GM13977 (cell line): ENCODE measurements at regions not wholly inside any gene's neighbourhood (a gene's known extent, or its start where the extent isn't known, plus 50 kb on each side); places are given as distances from the start of the nearest gene placed in this dataset.

ENCODE experiments used
- DNase-seq: peaks from one replicate; pipeline ENCODE4 v3.0.0; 2012; ENCODE audit warnings: low spot score
- CTCF ChIP-seq: IDR thresholded peaks from 2 replicates; pipeline ENCODE4 v1.5.1; 2012; ENCODE audit warnings: mild to moderate bottlenecking, control low read depth; ENCODE audit not compliant: insufficient read depth; ENCODE audit errors: extremely low read depth, missing control alignments
- in situ Hi-C: fragments of 300-500 bp; cut with MboI; formaldehyde crosslinking; loops from one replicate; pipeline ENCODE4 v1.12.0; 2022; ENCODE audit warnings: low sequenced_read_pairs, low pct_unique_long_range_greater_than_20kb, mixed read lengths, inconsistent platforms; ENCODE audit not compliant: unreplicated experiment

DNA sequence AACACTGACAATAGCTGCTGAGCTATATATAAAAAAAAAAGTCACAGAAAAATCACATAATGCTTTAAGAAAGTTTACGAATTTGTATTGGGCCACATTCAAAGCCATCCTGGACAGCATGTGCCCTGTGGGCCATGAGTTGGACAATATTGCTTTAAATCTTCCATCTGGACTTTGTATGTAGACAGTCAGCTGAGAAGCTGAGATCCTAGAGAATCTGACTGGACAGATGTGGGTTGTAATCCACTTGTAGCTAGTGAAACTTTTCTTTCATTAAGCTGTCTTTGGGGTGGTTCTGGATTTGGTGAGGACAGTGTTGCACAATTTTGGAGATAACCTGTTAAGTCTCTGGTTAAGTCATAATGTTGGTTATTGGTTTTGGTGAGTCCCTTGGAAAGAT is 824.5 kb downstream of the CCSER2 start:
- no peak for TF ChIP-seq CTCF
- DNase-seq, result no peak
- in situ Hi-C loops, result no loop called here

GRCh38 chr10:85157206-85157605 is 828.8 kb downstream of the CCSER2 start:
- no peak for TF ChIP-seq CTCF
- in situ Hi-C loops, result no loop called here
- DNase-seq, result no peak

DNA sequence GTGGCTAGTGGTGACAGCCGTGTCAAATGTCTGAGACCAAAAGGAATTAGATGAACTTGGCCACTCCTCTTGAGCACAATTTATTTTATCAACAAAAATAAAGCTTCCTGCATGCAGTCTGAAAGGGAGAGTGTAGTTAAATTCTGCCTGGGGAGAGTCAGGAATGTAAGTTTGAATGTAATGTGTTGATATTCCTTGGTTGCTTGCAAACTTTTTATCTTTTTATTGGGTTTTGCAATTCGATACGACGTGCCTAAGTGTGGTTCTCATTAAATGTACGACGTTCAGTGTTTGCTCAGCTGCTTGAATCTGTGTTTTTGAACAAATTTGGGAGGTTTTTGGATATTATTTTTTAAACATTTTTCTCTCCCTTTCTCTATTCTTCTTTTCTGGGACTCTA is 839.9 kb downstream of the CCSER2 start:
- in situ Hi-C loops, result no loop called here
- DNase-seq, result no peak
- no peak for TF ChIP-seq CTCF

- no peak for DNase-seq
- in situ Hi-C loops, result no loop called here
- no peak for TF ChIP-seq CTCF
Observed at GRCh38 chr10:85170026-85170425, 841.6 kb downstream of the CCSER2 start.

DNA sequence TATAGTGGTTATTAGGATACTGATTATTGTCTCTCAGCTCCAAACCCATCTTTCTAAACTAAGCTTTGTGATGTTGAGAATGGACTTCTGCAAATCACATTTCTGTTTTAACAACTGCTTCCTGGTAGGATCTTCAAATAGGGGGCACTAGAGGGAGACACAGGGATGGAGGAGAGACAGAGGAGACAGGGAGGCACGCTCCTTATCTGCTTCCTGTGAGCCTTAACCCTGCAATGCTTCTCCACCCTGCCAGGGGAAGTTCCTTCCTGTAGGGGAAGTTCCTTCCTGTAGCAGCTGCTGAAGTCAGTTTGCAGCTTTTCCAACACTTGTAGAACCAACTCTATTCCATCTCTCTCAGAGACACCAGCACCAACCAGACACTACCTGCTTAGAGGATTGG is 847.2 kb downstream of the CCSER2 start:
- no peak for TF ChIP-seq CTCF
- no peak for DNase-seq
- in situ Hi-C loops, result no loop called here

- in situ Hi-C loops, result no loop called here
Observed at GRCh38 chr10:85177767-85178166, 849.4 kb downstream of the CCSER2 start.

More at GRCh38 chr10:85177767-85178166, 849.4 kb downstream of the CCSER2 start:
- DNase-seq, result no peak
- TF ChIP-seq CTCF, result no peak
